H1 (cell line): ENCODE measurements at regions not wholly inside any gene's neighbourhood (a gene's known extent, or its start where the extent isn't known, plus 50 kb on each side); places are given as distances from the start of the nearest gene placed in this dataset.

Source experiments
- CTCF ChIA-PET: fragments of 300-600 bp; sonication (Branson Sonifier 250); formaldehyde crosslinking; loops from one replicate; lab custom pipeline; 2021; ENCODE audit not compliant: partially characterized antibody; lab: Charles Lee
- POLR2A ChIA-PET: fragments of 300-600 bp; sonication (Branson Sonifier 250); formaldehyde crosslinking; loops from one replicate; lab custom pipeline; 2021; ENCODE audit warnings: inconsistent platforms; ENCODE audit not compliant: partially characterized antibody; lab: Charles Lee
- DNase-seq, 2 experiments: peaks; one replicate each; pipeline versions ENCODE4 v3.0.0 to v3.0.0-alpha.2; 2010 to 2022; ENCODE audit warnings: low spot score in 2 of 2, low read depth in 1 of 2, mixed read lengths in 1 of 2
- FAIRE-seq: peaks from 2 replicates; lab custom pipeline; 2011; peaks lifted over from hg19 to GRCh38; lab: Jason Lieb, UNC
- H2AFZ ChIP-seq: 2 replicates; pipeline ENCODE4 v1.8.1; 2012; ENCODE audit warnings: low read length, inconsistent platforms
- H2AK5ac ChIP-seq: 2 replicates; pipeline ENCODE4 v1.6.1; 2013; ENCODE audit warnings: low read depth, low read length
- H2BK120ac ChIP-seq: replicated peaks from 2 replicates; pipeline ENCODE3; 2013; ENCODE audit warnings: low read depth, low read length, inconsistent platforms
- H2BK12ac ChIP-seq: 2 replicates; pipeline ENCODE4 v1.6.1; 2013; ENCODE audit warnings: low read depth, low read length
- H2BK15ac ChIP-seq: 2 replicates; pipeline ENCODE4 v1.6.1; 2013; ENCODE audit warnings: low read length
- H2BK20ac ChIP-seq: 2 replicates; pipeline ENCODE4 v1.6.1; 2013; ENCODE audit warnings: low read length
- H2BK5ac ChIP-seq: 2 replicates; pipeline ENCODE4 v1.6.1; 2013; ENCODE audit warnings: low read depth, low read length
- H3K14ac ChIP-seq: 2 replicates; pipeline ENCODE4 v1.6.1; 2013; ENCODE audit warnings: inconsistent platforms; ENCODE audit not compliant: insufficient read length
- H3K18ac ChIP-seq: 2 replicates; pipeline ENCODE4 v1.6.1; 2013; ENCODE audit warnings: low read length; ENCODE audit errors: extremely low read depth
- H3K23ac ChIP-seq: 2 replicates; pipeline ENCODE4 v1.6.1; 2013; ENCODE audit warnings: inconsistent platforms; ENCODE audit not compliant: insufficient read length
- H3K23me2 ChIP-seq: 2 replicates; pipeline ENCODE4 v1.6.1; 2013; ENCODE audit warnings: low read depth, low read length
- H3K27ac ChIP-seq: 2 replicates; pipeline ENCODE4 v1.6.1; 2011; ENCODE audit warnings: low read depth, low read length, inconsistent platforms
- H3K27me3 ChIP-seq, 4 experiments: replicated peaks in 1 of 4; 1 replicate in 1 of 4; 2 replicates in 3 of 4; pipeline versions ENCODE4 v1.6.1 to v1.8.1; 2011 to 2013; ENCODE audit warnings: low read length in 3 of 4, mild to moderate bottlenecking in 3 of 4, inconsistent platforms in 2 of 4, mixed read lengths in 2 of 4, moderate library complexity in 1 of 4; ENCODE audit not compliant: control insufficient read depth in 3 of 4, insufficient read depth in 3 of 4; ENCODE audit errors: extremely low read depth in 1 of 4
- H3K36me3 ChIP-seq, 4 experiments: 2 replicates each; pipeline versions ENCODE4 v1.6.1 to v1.8.1; 2011 to 2013; ENCODE audit warnings: mild to moderate bottlenecking in 4 of 4, low read length in 3 of 4, moderate library complexity in 2 of 4, control low read depth in 1 of 4, inconsistent platforms in 1 of 4; ENCODE audit not compliant: insufficient read depth in 4 of 4, control insufficient read depth in 2 of 4
- H3K4ac ChIP-seq: replicated peaks from 2 replicates; pipeline ENCODE3; 2013; ENCODE audit warnings: low read length, low read depth, mixed read lengths, inconsistent platforms; ENCODE audit not compliant: insufficient read length
- H3K4me1 ChIP-seq, 4 experiments: replicated peaks in 1 of 4; 1 replicate in 1 of 4; 2 replicates in 3 of 4; pipeline versions ENCODE4 v1.6.1 to v1.8.1; 2011 to 2013; ENCODE audit warnings: low read length in 3 of 4, inconsistent platforms in 2 of 4, mixed read lengths in 1 of 4; ENCODE audit not compliant: insufficient read depth in 4 of 4, control insufficient read depth in 3 of 4
- H3K4me2 ChIP-seq, 2 experiments: 2 replicates each; pipeline versions ENCODE4 v1.6.1 to v1.8.1; 2011 to 2013; ENCODE audit warnings: low read depth in 2 of 2, low read length in 2 of 2, control low read depth in 1 of 2, inconsistent platforms in 1 of 2, mild to moderate bottlenecking in 1 of 2; ENCODE audit not compliant: insufficient read depth in 1 of 2
- H3K4me3 ChIP-seq, 4 experiments: fragments of 200-600, 300-600 bp in 1 of 4; sonication (generic), shearing (Covaris generic), sonication (Bioruptor Twin) in 1 of 4; 2 replicates each; pipeline versions ENCODE4 v1.5.1 to v1.8.1; 2011 to 2016; ENCODE audit warnings: low read length in 4 of 4, low read depth in 3 of 4, control low read depth in 2 of 4, inconsistent platforms in 2 of 4, mild to moderate bottlenecking in 2 of 4, mixed read lengths in 1 of 4, moderate library complexity in 1 of 4; ENCODE audit not compliant: insufficient read depth in 2 of 4; ENCODE audit errors: extremely low read depth in 1 of 4
- H3K56ac ChIP-seq: replicated peaks from 2 replicates; pipeline ENCODE3; 2013; ENCODE audit warnings: low read depth, mild to moderate bottlenecking, mixed read lengths, low read length, inconsistent platforms; ENCODE audit not compliant: insufficient read length
- H3K79me1 ChIP-seq: 2 replicates; pipeline ENCODE4 v1.6.1; 2013; ENCODE audit warnings: low read depth, low read length, control low read depth
- H3K79me2 ChIP-seq, 2 experiments: 2 replicates each; pipeline versions ENCODE4 v1.6.1 to v1.8.1; 2012 to 2013; ENCODE audit warnings: low read length in 2 of 2, mild to moderate bottlenecking in 2 of 2, inconsistent platforms in 1 of 2; ENCODE audit not compliant: insufficient read depth in 2 of 2, control insufficient read depth in 1 of 2
- H3K9ac ChIP-seq, 4 experiments: replicated peaks in 1 of 4; 1 replicate in 1 of 4; 2 replicates in 3 of 4; pipeline versions ENCODE4 v1.6.1 to v1.8.1; 2011 to 2013; ENCODE audit warnings: low read depth in 3 of 4, low read length in 3 of 4, control low read depth in 2 of 4, mild to moderate bottlenecking in 2 of 4, moderate library complexity in 2 of 4, inconsistent platforms in 1 of 4; ENCODE audit errors: extremely low read depth in 1 of 4
- H3K9me3 ChIP-seq, 2 experiments: 2 replicates each; pipeline versions ENCODE4 v1.6.1 to v1.8.1; 2012 to 2013; ENCODE audit warnings: mild to moderate bottlenecking in 2 of 2, moderate library complexity in 2 of 2, control low read depth in 1 of 2, inconsistent platforms in 1 of 2, low read depth in 1 of 2, low read length in 1 of 2, mixed read lengths in 1 of 2; ENCODE audit not compliant: insufficient read depth in 2 of 2
- H4K20me1 ChIP-seq, 2 experiments: replicated peaks in 1 of 2; 2 replicates each; pipeline versions ENCODE3 to v1.8.1; 2011 to 2013; ENCODE audit warnings: inconsistent platforms in 2 of 2, low read length in 2 of 2, mild to moderate bottlenecking in 1 of 2; ENCODE audit not compliant: insufficient read depth in 2 of 2, control insufficient read depth in 1 of 2
- H4K5ac ChIP-seq: 2 replicates; pipeline ENCODE4 v1.6.1; 2013; ENCODE audit warnings: low read length, low read depth, mixed read lengths, inconsistent platforms; ENCODE audit not compliant: insufficient read length
- H4K8ac ChIP-seq: 2 replicates; pipeline ENCODE4 v1.8.0; 2013; ENCODE audit warnings: mild to moderate bottlenecking, moderate library complexity, low read length, inconsistent platforms; ENCODE audit not compliant: insufficient read depth; ENCODE audit errors: extremely low read depth
- H4K91ac ChIP-seq: replicated peaks from 2 replicates; pipeline ENCODE3; 2013; ENCODE audit warnings: low read length, mixed read lengths, inconsistent platforms; ENCODE audit not compliant: insufficient read length
- ASH2L ChIP-seq: fragments of 200-600, 300-600 bp; sonication (generic); IDR thresholded peaks from one replicate; pipeline ENCODE4 v1.7.1; 2017; ENCODE audit warnings: low read length
- CEBPB ChIP-seq: IDR thresholded peaks from 2 replicates; pipeline ENCODE4 v1.6.1; 2012; ENCODE audit warnings: low read depth, low read length
- CHD2 ChIP-seq: IDR thresholded peaks from 2 replicates; pipeline ENCODE4 v1.6.1; 2012; ENCODE audit warnings: low read length, improper control_type of control experiment
- KDM1A ChIP-seq: fragments of 200-600, 300-600 bp; sonication (generic); IDR thresholded peaks from 2 replicates; pipeline ENCODE4 v1.7.1; 2016; ENCODE audit warnings: mild to moderate bottlenecking, low read length, borderline replicate concordance
- NRF1 ChIP-seq: IDR thresholded peaks from 2 replicates; pipeline ENCODE4 v1.6.1; 2011; ENCODE audit warnings: mild to moderate bottlenecking, low read depth, low read length, improper control_type of control experiment
- POLR2A ChIP-seq, 2 experiments: IDR thresholded peaks; 1 replicate in 1 of 2; 2 replicates in 1 of 2; pipeline ENCODE4 v1.6.1; 2011; ENCODE audit warnings: low read depth in 2 of 2, low read length in 2 of 2, mild to moderate bottlenecking in 2 of 2; ENCODE audit errors: control extremely low read depth in 1 of 2
- RFX5 ChIP-seq: IDR thresholded peaks from 2 replicates; pipeline ENCODE4 v1.6.1; 2011; ENCODE audit warnings: low read depth, low read length, improper control_type of control experiment, borderline replicate concordance
- SAP30 ChIP-seq: fragments of 300-600 bp; sonication (generic); IDR thresholded peaks from 2 replicates; pipeline ENCODE4 v1.7.1; 2012; ENCODE audit warnings: low read length, moderate library complexity, mild to moderate bottlenecking, inconsistent platforms; ENCODE audit not compliant: insufficient read depth, insufficient replicate concordance
- SIRT6 ChIP-seq: IDR thresholded peaks from one replicate; pipeline ENCODE4 v1.7.1; 2012; ENCODE audit warnings: low read length, inconsistent platforms
- SIX5 ChIP-seq: IDR thresholded peaks from 2 replicates; pipeline ENCODE4 v1.6.1; 2011; ENCODE audit warnings: mild to moderate bottlenecking, low read depth, low read length
- TCF12 ChIP-seq: IDR thresholded peaks from 2 replicates; pipeline ENCODE4 v1.6.1; 2011; ENCODE audit warnings: low read depth, mild to moderate bottlenecking, low read length
- YY1 ChIP-seq: IDR thresholded peaks from 2 replicates; pipeline ENCODE4 v1.6.1; 2011; ENCODE audit warnings: low read depth, mild to moderate bottlenecking, low read length
- TF ChIP-seq, protein P1 (sequence below): IDR thresholded peaks from 2 replicates; pipeline ENCODE4 v1.6.1; 2011; ENCODE audit warnings: low read length, improper control_type of control experiment
- TF ChIP-seq, protein P2 (sequence below): IDR thresholded peaks from 2 replicates; pipeline ENCODE4 v1.6.1; 2012; ENCODE audit warnings: inconsistent platforms

- H3K27ac ChIP-seq, result no peak overlapping the region
- H3K9ac ChIP-seq, result no peak overlapping the region
- no peaks in the 10 kb centered on the region for H3K79me1 ChIP-seq
- no peak overlapping the region for H3K56ac ChIP-seq
- no peak overlapping the region for H2BK12ac ChIP-seq
- H3K4ac ChIP-seq, result no peak overlapping the region
- no peak overlapping the region for H4K91ac ChIP-seq
- no peaks in the 10 kb centered on the region for H3K36me3 ChIP-seq
- H3K4me2 ChIP-seq, result no peak overlapping the region
- H3K4me1 ChIP-seq, result no peaks in the 10 kb centered on the region
- no peak overlapping the region for H2BK20ac ChIP-seq
- no peak overlapping the region for H2BK15ac ChIP-seq
- FAIRE-seq, result no peak
- no peaks in the 10 kb centered on the region for H3K79me2 ChIP-seq
- H3K23me2 ChIP-seq, result no peaks in the 10 kb centered on the region
- no peak overlapping the region for H2BK5ac ChIP-seq
- H4K8ac ChIP-seq, result no peak overlapping the region
- no peaks in the 10 kb centered on the region for H3K27me3 ChIP-seq
- H2BK120ac ChIP-seq, result no peak overlapping the region
- no peak overlapping the region for H3K14ac ChIP-seq
- no peak overlapping the region for H4K5ac ChIP-seq
- CTCF ChIA-PET, result interaction anchor here (0.6 to 1.9 kb wide), 6 partner anchors 11 to 315 kb away, joined by 3 to 8 read pairs (median 4); no protein-coding TSS in a partner anchor
- DNase-seq, result no peak
- H4K20me1 ChIP-seq, result no peaks in the 10 kb centered on the region
- H3K18ac ChIP-seq, result no peak overlapping the region
- POLR2A ChIA-PET, result no interaction called here
- no peak overlapping the region for H3K4me3 ChIP-seq
- no peaks in the 10 kb centered on the region for H3K9me3 ChIP-seq
- H2AFZ ChIP-seq, result no peak overlapping the region
- H3K23ac ChIP-seq, result no peak overlapping the region
- H2AK5ac ChIP-seq, result no peak overlapping the region
- TF ChIP-seq SIRT6, result no peak
- no peak for TF ChIP-seq CEBPB
- TF ChIP-seq YY1, result no peak
- TF ChIP-seq, protein P1, sequence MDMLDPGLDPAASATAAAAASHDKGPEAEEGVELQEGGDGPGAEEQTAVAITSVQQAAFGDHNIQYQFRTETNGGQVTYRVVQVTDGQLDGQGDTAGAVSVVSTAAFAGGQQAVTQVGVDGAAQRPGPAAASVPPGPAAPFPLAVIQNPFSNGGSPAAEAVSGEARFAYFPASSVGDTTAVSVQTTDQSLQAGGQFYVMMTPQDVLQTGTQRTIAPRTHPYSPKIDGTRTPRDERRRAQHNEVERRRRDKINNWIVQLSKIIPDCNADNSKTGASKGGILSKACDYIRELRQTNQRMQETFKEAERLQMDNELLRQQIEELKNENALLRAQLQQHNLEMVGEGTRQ, result no peak
- TF ChIP-seq SIX5, result no peak
- TF ChIP-seq RFX5, result no peak
- TF ChIP-seq, protein P2, sequence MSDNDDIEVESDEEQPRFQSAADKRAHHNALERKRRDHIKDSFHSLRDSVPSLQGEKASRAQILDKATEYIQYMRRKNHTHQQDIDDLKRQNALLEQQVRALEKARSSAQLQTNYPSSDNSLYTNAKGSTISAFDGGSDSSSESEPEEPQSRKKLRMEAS, result no peak
- TF ChIP-seq ASH2L, result no peak
- no peak for TF ChIP-seq SAP30
- TF ChIP-seq KDM1A, result no peak
- no peak for TF ChIP-seq POLR2A (IDR thresholded peaks at IDR 0.05; ENCODE audit: control extremely low read depth in 1 of 2, low read depth in 2 of 2, low read length in 2 of 2)
- TF ChIP-seq CHD2, result no peak
- TF ChIP-seq NRF1, result no peak
- TF ChIP-seq TCF12, result no peak
Measured at GRCh38 chr20:10111959-10112250, 77.1 kb downstream of the ANKEF1 start.
